Stimulated activated CD8-positive, alpha-beta memory T cell treated with anti-CD3 and anti-CD28 coated beads, Interleukin-7, amount 100 ng/mL, for 48 hours (primary cell): ENCODE measurements at regions not wholly inside any gene's neighbourhood (a gene's known extent, or its start where the extent isn't known, plus 50 kb on each side); places are given as distances from the start of the nearest gene placed in this dataset.
"Not testable (repeated sequence)": the region's sequence is repeated elsewhere in the genome, so short reads cannot be mapped to it uniquely, and the experiment has no call there.

Source experiments
- DNase-seq, 2 donors: peaks; one replicate each; pipeline ENCODE4 v3.0.0-alpha.2; 2020; ENCODE audit warnings: low read depth in 1 of 2; ENCODE audit errors: extremely low read depth in 1 of 2

GRCh38 chr18:46179306-46179705 is 75.1 kb downstream of the HAUS1 start:
- no peak for DNase-seq

GRCh38 chr18:46182633-46183358 is 78.6 kb downstream of the HAUS1 start:
- DNase-seq = no peak

- not testable (repeated sequence) for DNase-seq
Observed at GRCh38 chr18:46184296-46184695, 80.1 kb downstream of the HAUS1 start.

GRCh38 chr18:46184727-46185126 is 80.5 kb downstream of the HAUS1 start:
- DNase-seq = no peak

- no peak for DNase-seq
Observed at GRCh38 chr18:46190667-46191066, 86.5 kb downstream of the HAUS1 start.

- DNase-seq = no peak
Observed at GRCh38 chr18:46196627-46197243, 92.5 kb downstream of the HAUS1 start.

- DNase-seq = no peak
Observed at GRCh38 chr18:46199515-46200147, 95.4 kb downstream of the HAUS1 start.

- not testable (repeated sequence) for DNase-seq
Observed at GRCh38 chr18:46200178-46201055, 96.2 kb downstream of the HAUS1 start.

- DNase-seq = no peak
Observed at GRCh38 chr18:46204143-46204542, 100.0 kb downstream of the HAUS1 start.

GRCh38 chr18:46207985-46208384 is 103.8 kb downstream of the HAUS1 start:
- DNase-seq = no peak

GRCh38 chr18:46209161-46209560 is 105.0 kb downstream of the HAUS1 start:
- DNase-seq = no peak

GRCh38 chr18:46211816-46212215 is 107.6 kb downstream of the HAUS1 start:
- DNase-seq = no peak

GRCh38 chr18:46212398-46212797 is 108.2 kb downstream of the HAUS1 start:
- no peak for DNase-seq

GRCh38 chr18:46213295-46213694 is 109.1 kb downstream of the HAUS1 start:
- DNase-seq = no peak

- DNase-seq = no peak
Observed at GRCh38 chr18:46214435-46214834, 110.2 kb downstream of the HAUS1 start.

- no peak for DNase-seq
Observed at GRCh38 chr18:46215902-46216723, 111.9 kb downstream of the HAUS1 start.

GRCh38 chr18:46220116-46220515 is 115.9 kb downstream of the HAUS1 start:
- no peak for DNase-seq

GRCh38 chr18:46222093-46222492 is 117.9 kb downstream of the HAUS1 start:
- DNase-seq = no peak

- no peak for DNase-seq
Observed at GRCh38 chr18:46222710-46223360, 118.7 kb downstream of the HAUS1 start.
